ENCODE measurements at regions not wholly inside any gene's neighbourhood (a gene's known extent, or its start where the extent isn't known, plus 50 kb on each side); places are given as distances from the start of the nearest gene placed in this dataset.

GRCh38 chr4:123262080-123262479 is 134.5 kb upstream of the SPRY1 start:
- TF ChIP-seq, protein P1, sequence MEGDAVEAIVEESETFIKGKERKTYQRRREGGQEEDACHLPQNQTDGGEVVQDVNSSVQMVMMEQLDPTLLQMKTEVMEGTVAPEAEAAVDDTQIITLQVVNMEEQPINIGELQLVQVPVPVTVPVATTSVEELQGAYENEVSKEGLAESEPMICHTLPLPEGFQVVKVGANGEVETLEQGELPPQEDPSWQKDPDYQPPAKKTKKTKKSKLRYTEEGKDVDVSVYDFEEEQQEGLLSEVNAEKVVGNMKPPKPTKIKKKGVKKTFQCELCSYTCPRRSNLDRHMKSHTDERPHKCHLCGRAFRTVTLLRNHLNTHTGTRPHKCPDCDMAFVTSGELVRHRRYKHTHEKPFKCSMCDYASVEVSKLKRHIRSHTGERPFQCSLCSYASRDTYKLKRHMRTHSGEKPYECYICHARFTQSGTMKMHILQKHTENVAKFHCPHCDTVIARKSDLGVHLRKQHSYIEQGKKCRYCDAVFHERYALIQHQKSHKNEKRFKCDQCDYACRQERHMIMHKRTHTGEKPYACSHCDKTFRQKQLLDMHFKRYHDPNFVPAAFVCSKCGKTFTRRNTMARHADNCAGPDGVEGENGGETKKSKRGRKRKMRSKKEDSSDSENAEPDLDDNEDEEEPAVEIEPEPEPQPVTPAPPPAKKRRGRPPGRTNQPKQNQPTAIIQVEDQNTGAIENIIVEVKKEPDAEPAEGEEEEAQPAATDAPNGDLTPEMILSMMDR (IDR thresholded peaks at IDR 0.05; ENCODE audit: low read depth, low read length, poor library complexity, severe bottlenecking): no peak
- no peak for TF ChIP-seq EZH2phosphoT487 (IDR thresholded peaks at IDR 0.05; ENCODE audit: borderline replicate concordance, low read length)
